IMR-90 (cell line): ENCODE measurements at regions not wholly inside any gene's neighbourhood (a gene's known extent, or its start where the extent isn't known, plus 50 kb on each side); places are given as distances from the start of the nearest gene placed in this dataset.

ENCODE experiments used
- ATAC-seq: fragments of 200-7000 bp; cut with Tn5 transposase; 2 replicates; pipeline ENCODE4 v1.9.1; 2020; ENCODE audit warnings: low read depth, mild to moderate bottlenecking, moderate library complexity
- BruUV-seq: library from RNA; stranded (reverse); fragments of 400-500 nt; replicated peaks from 2 replicates; lab custom pipeline; 2021; lab: Mats Ljungman, UMichigan
- CTCF ChIA-PET: fragments of 300-600 bp; formaldehyde crosslinking; extraction: SDS; loops from one replicate; lab custom pipeline; 2021; ENCODE audit warnings: antibody characterized with exemption; lab: Yijun Ruan, JAX
- POLR2A ChIA-PET: fragments of 300-600 bp; sonication (Branson Sonifier 250); formaldehyde crosslinking; loops from one replicate; lab custom pipeline; 2022; ENCODE audit warnings: antibody characterized with exemption; ENCODE audit not compliant: unreplicated experiment; lab: Charles Lee
- DNase-seq: peaks from one replicate; pipeline ENCODE4 v3.0.0; 2013
- H2AFZ ChIP-seq: replicated peaks from 2 replicates; pipeline ENCODE3; 2013; ENCODE audit warnings: low read length, mild to moderate bottlenecking; ENCODE audit not compliant: poor library complexity
- H2AK5ac ChIP-seq: 2 replicates; pipeline ENCODE4 v1.6.1; 2013; ENCODE audit warnings: low read depth, low read length, inconsistent platforms
- H2AK9ac ChIP-seq: replicated peaks from 2 replicates; pipeline ENCODE3; 2013; ENCODE audit warnings: mild to moderate bottlenecking, low read depth, low read length, moderate library complexity; ENCODE audit not compliant: poor library complexity
- H2BK120ac ChIP-seq: 2 replicates; pipeline ENCODE4 v1.6.1; 2013; ENCODE audit warnings: low read depth, low read length, inconsistent platforms
- H2BK15ac ChIP-seq: 3 replicates; pipeline ENCODE4 v1.6.1; 2013; ENCODE audit warnings: low read depth, low read length, inconsistent platforms
- H2BK20ac ChIP-seq: 2 replicates; pipeline ENCODE4 v1.6.1; 2013; ENCODE audit warnings: low read depth, mild to moderate bottlenecking, inconsistent platforms, low read length, moderate library complexity
- H2BK5ac ChIP-seq: 2 replicates; pipeline ENCODE4 v1.6.1; 2013; ENCODE audit warnings: mild to moderate bottlenecking, low read depth, low read length, inconsistent platforms; ENCODE audit not compliant: poor library complexity, severe bottlenecking
- H3K14ac ChIP-seq: replicated peaks from 2 replicates; pipeline ENCODE4 v1.6.1; 2013; ENCODE audit warnings: low read depth, low read length, inconsistent platforms
- H3K18ac ChIP-seq: 2 replicates; pipeline ENCODE4 v1.6.1; 2013; ENCODE audit warnings: low read depth, low read length, control low read depth
- H3K23ac ChIP-seq: 2 replicates; pipeline ENCODE4 v1.6.1; 2013; ENCODE audit warnings: low read depth, low read length, inconsistent platforms
- H3K27ac ChIP-seq: 2 replicates; pipeline ENCODE4 v1.5.1; 2013; ENCODE audit warnings: mild to moderate bottlenecking, control low read depth, low read length; ENCODE audit not compliant: insufficient read depth
- H3K27me3 ChIP-seq: 2 replicates; pipeline ENCODE4 v1.6.1; 2013; ENCODE audit warnings: low read length; ENCODE audit not compliant: control insufficient read depth, insufficient read depth
- H3K36me3 ChIP-seq: 2 replicates; pipeline ENCODE4 v1.6.1; 2013; ENCODE audit warnings: low read length, mixed read lengths; ENCODE audit not compliant: control insufficient read depth, insufficient read depth
- H3K4ac ChIP-seq: 2 replicates; pipeline ENCODE4 v1.6.1; 2013; ENCODE audit warnings: low read depth, low read length, inconsistent platforms
- H3K4me1 ChIP-seq: 2 replicates; pipeline ENCODE4 v1.6.1; 2013; ENCODE audit warnings: low read length, mixed read lengths; ENCODE audit not compliant: control insufficient read depth, insufficient read depth
- H3K4me2 ChIP-seq: 2 replicates; pipeline ENCODE4 v1.6.1; 2013; ENCODE audit warnings: low read depth, mild to moderate bottlenecking, control low read depth, low read length, moderate library complexity
- H3K4me3 ChIP-seq: 2 replicates; pipeline ENCODE4 v1.5.1; 2013; ENCODE audit warnings: low read depth, mild to moderate bottlenecking, control low read depth, low read length, moderate library complexity; ENCODE audit not compliant: insufficient read depth
- H3K56ac ChIP-seq: 2 replicates; pipeline ENCODE4 v1.6.1; 2013; ENCODE audit warnings: low read length, inconsistent platforms; ENCODE audit not compliant: insufficient read depth; ENCODE audit errors: extremely low read depth
- H3K79me1 ChIP-seq, 2 experiments: 2 replicates each; pipeline ENCODE4 v1.6.1; 2013; ENCODE audit warnings: low read length in 2 of 2, inconsistent platforms in 1 of 2, low read depth in 1 of 2
- H3K9ac ChIP-seq: 2 replicates; pipeline ENCODE4 v1.6.1; 2013; ENCODE audit warnings: low read depth, low read length, control low read depth
- H3K9me1 ChIP-seq: 2 replicates; pipeline ENCODE4 v1.6.1; 2013; ENCODE audit warnings: low read length, inconsistent platforms; ENCODE audit not compliant: insufficient read depth
- H3K9me3 ChIP-seq: 2 replicates; pipeline ENCODE4 v1.6.1; 2013; ENCODE audit warnings: low read length; ENCODE audit not compliant: control insufficient read depth, insufficient read depth
- H4K20me1 ChIP-seq: 2 replicates; pipeline ENCODE4 v1.6.1; 2013; ENCODE audit warnings: low read length, inconsistent platforms; ENCODE audit not compliant: insufficient read depth
- H4K5ac ChIP-seq: 2 replicates; pipeline ENCODE4 v1.6.1; 2013; ENCODE audit warnings: mild to moderate bottlenecking, low read depth, low read length, control low read depth
- H4K8ac ChIP-seq, 2 experiments: 2 replicates each; pipeline ENCODE4 v1.6.1; 2013; ENCODE audit warnings: low read depth in 2 of 2, low read length in 2 of 2, control low read depth in 1 of 2, inconsistent platforms in 1 of 2
- H4K91ac ChIP-seq: 2 replicates; pipeline ENCODE4 v1.6.1; 2013; ENCODE audit warnings: low read depth, low read length, inconsistent platforms; ENCODE audit not compliant: insufficient read depth
- BHLHE40 ChIP-seq: fragments of 150-350 bp; IDR thresholded peaks from 2 replicates; pipeline ENCODE4 v1.6.1; 2016; ENCODE audit warnings: mild to moderate bottlenecking, low read depth, low read length
- CEBPB ChIP-seq: IDR thresholded peaks from 2 replicates; pipeline ENCODE4 v1.6.1; 2012; ENCODE audit warnings: low read depth, low read length, improper control_type of control experiment
- MAFK ChIP-seq: IDR thresholded peaks from 2 replicates; pipeline ENCODE4 v1.6.1; 2012; ENCODE audit warnings: low read depth, low read length, improper control_type of control experiment
- NFE2L2 ChIP-seq: fragments of 150-350 bp; IDR thresholded peaks from 2 replicates; pipeline ENCODE4 v1.6.1; 2016; ENCODE audit warnings: low read depth, mild to moderate bottlenecking, low read length
- POLR2A ChIP-seq: IDR thresholded peaks from 2 replicates; pipeline ENCODE4 v1.6.1; 2012; ENCODE audit warnings: mild to moderate bottlenecking, low read depth, low read length
- RAD21 ChIP-seq: IDR thresholded peaks from 2 replicates; pipeline ENCODE4 v1.6.1; 2012; ENCODE audit warnings: low read length, improper control_type of control experiment
- RCOR1 ChIP-seq: IDR thresholded peaks from 2 replicates; pipeline ENCODE4 v1.6.1; 2012; ENCODE audit warnings: mild to moderate bottlenecking, low read length, improper control_type of control experiment; ENCODE audit not compliant: insufficient replicate concordance
- RFX5 ChIP-seq: IDR thresholded peaks from 2 replicates; pipeline ENCODE4 v1.8.0; 2012; ENCODE audit warnings: low read depth, mild to moderate bottlenecking, low read length, moderate library complexity
- SMC3 ChIP-seq: fragments of 150-350 bp; IDR thresholded peaks from 2 replicates; pipeline ENCODE4 v1.6.1; 2016; ENCODE audit warnings: low read depth, mild to moderate bottlenecking, antibody characterized with exemption, low read length, moderate library complexity
- WGBS, 2 experiments: methylation state at CpG; one replicate each; pipeline versions ENCODE4 v1.1.5 to v1.1.7; 2013; ENCODE audit warnings: missing lambda C conversion rate in 2 of 2; ENCODE audit not compliant: insufficient read length in 1 of 2; ENCODE audit errors: extremely low coverage in 2 of 2; 5-methylcytosine and 5-hydroxymethylcytosine counted together
- dilution Hi-C: fragments of 300-500 bp; cut with HindIII; formaldehyde crosslinking; loops from one replicate; pipeline ENCODE4 v1.14.3; 2018; ENCODE audit warnings: low sequenced_read_pairs; ENCODE audit not compliant: unreplicated experiment
- in situ Hi-C: fragments of 300-500 bp; cut with MboI; formaldehyde crosslinking; loops from 3 replicates; pipeline ENCODE4 v1.14.3; 2019; ENCODE audit warnings: low sequenced_read_pairs, inconsistent platforms, mixed read lengths
- intact Hi-C: fragments of 100-400 bp; cut with micrococcal nuclease; formaldehyde crosslinking; loops from 2 replicates; pipeline ENCODE4 v1.10.0; 2022
- TF ChIP-seq, protein P1 (sequence below): fragments of 150-350 bp; IDR thresholded peaks from 2 replicates; pipeline ENCODE4 v1.6.1; 2016; ENCODE audit warnings: low read depth, mild to moderate bottlenecking, low read length, moderate library complexity, borderline replicate concordance

GRCh38 chr11:116240710-116241109 lies 532.1 kb downstream of the BUD13 start:
- Histone ChIP-seq H3K4ac (no peak overlapping the region), H3K9me3 (no peaks in the 10 kb centered on the region), H2BK5ac (no peak overlapping the region), H2AFZ (no peak overlapping the region), H2BK120ac (no peak overlapping the region), H3K56ac (no peak overlapping the region), H2BK20ac (no peak overlapping the region), H3K14ac (no peak overlapping the region), H4K20me1 (no peaks in the 10 kb centered on the region), H3K79me1 (no peaks in the 10 kb centered on the region), H2AK9ac (no peak overlapping the region), H4K91ac (no peak overlapping the region), H3K4me1 (no peaks in the 10 kb centered on the region), H3K27me3 (no peaks in the 10 kb centered on the region), H3K23ac (no peak overlapping the region), H3K36me3 (no peaks in the 10 kb centered on the region), H3K18ac (no peak overlapping the region), H2BK15ac (no peak overlapping the region), H3K4me3 (no peak overlapping the region), H3K27ac (no peak overlapping the region), H2AK5ac (no peak overlapping the region), H4K8ac (no peak overlapping the region), H3K9ac (no peak overlapping the region), H3K9me1 (no peaks in the 10 kb centered on the region), H3K4me2 (no peak overlapping the region), H4K5ac (no peak overlapping the region)
- intact Hi-C loops = no loop called here
- DNase-seq (no peak), ATAC-seq (no peak)
- in situ Hi-C loops = no loop called here
- ChIA-PET POLR2A (no interaction called here), CTCF (no interaction called here)
- WGBS, 2 experiments = 69% methylated on average over 2 of the region's 4 CpGs; no CpG with 5 or more reads in 1 of the 2 experiments
- TF ChIP-seq MAFK (no peak), BHLHE40 (no peak), SMC3 (no peak), RAD21 (no peak), CEBPB (no peak), RCOR1 (no peak), RFX5 (no peak), NFE2L2 (no peak), POLR2A (no peak)
- TF ChIP-seq, protein P1, sequence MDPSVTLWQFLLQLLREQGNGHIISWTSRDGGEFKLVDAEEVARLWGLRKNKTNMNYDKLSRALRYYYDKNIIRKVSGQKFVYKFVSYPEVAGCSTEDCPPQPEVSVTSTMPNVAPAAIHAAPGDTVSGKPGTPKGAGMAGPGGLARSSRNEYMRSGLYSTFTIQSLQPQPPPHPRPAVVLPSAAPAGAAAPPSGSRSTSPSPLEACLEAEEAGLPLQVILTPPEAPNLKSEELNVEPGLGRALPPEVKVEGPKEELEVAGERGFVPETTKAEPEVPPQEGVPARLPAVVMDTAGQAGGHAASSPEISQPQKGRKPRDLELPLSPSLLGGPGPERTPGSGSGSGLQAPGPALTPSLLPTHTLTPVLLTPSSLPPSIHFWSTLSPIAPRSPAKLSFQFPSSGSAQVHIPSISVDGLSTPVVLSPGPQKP = no peak
- no TSS peak for BruUV-seq
- dilution Hi-C loops = no loop called here
